Mesendoderm (in vitro differentiated cells): ENCODE measurements at regions not wholly inside any gene's neighbourhood (a gene's known extent, or its start where the extent isn't known, plus 50 kb on each side); places are given as distances from the start of the nearest gene placed in this dataset.
A peak's percentile ranks its signal among the peaks of the same experiment; 100 is the strongest.

Source experiments
- DNase-seq: peaks from one replicate; pipeline ENCODE4 v3.0.0; 2013
- H2AK5ac ChIP-seq: 2 replicates; pipeline ENCODE4 v1.6.1; 2013; ENCODE audit warnings: low read length, inconsistent platforms
- H2BK120ac ChIP-seq: 2 replicates; pipeline ENCODE4 v1.6.1; 2013; ENCODE audit warnings: low read depth, mild to moderate bottlenecking, low read length, moderate library complexity, mixed read lengths
- H2BK15ac ChIP-seq: replicated peaks from 2 replicates; pipeline ENCODE4 v1.6.1; 2013; ENCODE audit warnings: low read depth, mild to moderate bottlenecking, moderate library complexity
- H2BK5ac ChIP-seq: 2 replicates; pipeline ENCODE4 v1.6.1; 2013; ENCODE audit warnings: low read length, inconsistent platforms
- H3K18ac ChIP-seq: 2 replicates; pipeline ENCODE4 v1.6.1; 2013; ENCODE audit warnings: mild to moderate bottlenecking, low read length, mixed read lengths
- H3K23ac ChIP-seq: one replicate; pipeline ENCODE4 v1.6.1; 2013; ENCODE audit warnings: low read length
- H3K27ac ChIP-seq: 2 replicates; pipeline ENCODE4 v1.5.1; 2013; ENCODE audit warnings: low read depth, mild to moderate bottlenecking, inconsistent platforms, low read length, moderate library complexity
- H3K27me3 ChIP-seq: 2 replicates; pipeline ENCODE4 v1.6.1; 2013; ENCODE audit warnings: low read length, control low read depth, mild to moderate bottlenecking, inconsistent platforms; ENCODE audit not compliant: insufficient read depth, poor library complexity
- H3K36me3 ChIP-seq: 2 replicates; pipeline ENCODE4 v1.6.1; 2013; ENCODE audit warnings: low read length, inconsistent platforms; ENCODE audit not compliant: control insufficient read depth, insufficient read depth
- H3K4ac ChIP-seq: one replicate; pipeline ENCODE4 v1.6.1; 2013; ENCODE audit warnings: low read depth, mild to moderate bottlenecking, low read length, moderate library complexity
- H3K4me1 ChIP-seq: 2 replicates; pipeline ENCODE4 v1.6.1; 2013; ENCODE audit warnings: low read depth, low read length, inconsistent platforms; ENCODE audit not compliant: control insufficient read depth
- H3K4me2 ChIP-seq: 2 replicates; pipeline ENCODE4 v1.6.1; 2013; ENCODE audit warnings: low read length
- H3K4me3 ChIP-seq: 2 replicates; pipeline ENCODE4 v1.5.1; 2013; ENCODE audit warnings: mild to moderate bottlenecking, low read length
- H3K56ac ChIP-seq: one replicate; pipeline ENCODE4 v1.6.1; 2013; ENCODE audit warnings: low read length
- H3K79me1 ChIP-seq: 2 replicates; pipeline ENCODE4 v1.6.1; 2013; ENCODE audit warnings: low read length, inconsistent platforms
- H3K79me2 ChIP-seq: 2 replicates; pipeline ENCODE4 v1.6.1; 2013; ENCODE audit warnings: mild to moderate bottlenecking, low read length; ENCODE audit not compliant: control insufficient read depth, insufficient read depth
- H3K9ac ChIP-seq: 2 replicates; pipeline ENCODE4 v1.6.1; 2013; ENCODE audit warnings: low read length, inconsistent platforms
- H4K5ac ChIP-seq: one replicate; pipeline ENCODE4 v1.6.1; 2013; ENCODE audit warnings: low read length
- H4K8ac ChIP-seq: one replicate; pipeline ENCODE4 v1.6.1; 2013; ENCODE audit warnings: low read depth, mild to moderate bottlenecking, control low read depth, low read length, moderate library complexity
- WGBS: extraction: QIAGEN DNeasy Blood & Tissue Kit; methylation state at CpG from one replicate; pipeline ENCODE4 v1.1.7; 2013; ENCODE audit warnings: low lambda C conversion rate, missing lambda C conversion rate; ENCODE audit not compliant: insufficient coverage; ENCODE audit errors: extremely low coverage; 5-methylcytosine and 5-hydroxymethylcytosine counted together

DNA sequence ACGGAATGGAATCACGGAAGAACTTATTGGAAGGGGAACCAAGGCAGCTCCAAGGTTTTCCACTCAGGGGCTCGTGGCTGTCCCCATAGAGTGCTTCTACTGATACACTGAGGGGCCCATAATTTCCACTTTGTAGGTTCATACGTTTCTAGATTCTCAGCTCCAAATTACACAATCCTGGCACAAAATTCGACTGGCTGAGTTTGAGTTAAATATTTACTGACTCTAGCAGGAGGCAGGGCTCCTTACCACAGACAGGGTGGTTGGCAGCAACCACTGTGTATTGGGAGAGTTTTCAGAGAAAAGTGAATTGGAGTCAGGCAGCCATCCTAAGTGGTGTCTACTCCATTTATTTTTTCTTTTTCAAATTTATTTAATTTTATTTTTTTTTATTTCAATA lies 55.4 kb upstream of the SEC61G start:
- H2BK15ac ChIP-seq = no peak overlapping the region
- no peak overlapping the region for H3K4ac ChIP-seq
- DNase-seq = no peak
- no peak overlapping the region for H3K23ac ChIP-seq
- no peak overlapping the region for H2AK5ac ChIP-seq
- no peaks in the 10 kb centered on the region for H3K27me3 ChIP-seq
- no peaks in the 10 kb centered on the region for H3K79me2 ChIP-seq
- H4K5ac ChIP-seq = no peak overlapping the region
- H3K4me1 ChIP-seq = no peaks in the 10 kb centered on the region
- no peak overlapping the region for H3K4me2 ChIP-seq
- no peak overlapping the region for H2BK120ac ChIP-seq
- no peaks in the 10 kb centered on the region for H3K79me1 ChIP-seq
- no CpG with 5 or more reads among the region's 5 CpGs for WGBS
- H3K36me3 ChIP-seq = no peaks in the 10 kb centered on the region
- no peak overlapping the region for H3K9ac ChIP-seq
- H4K8ac ChIP-seq = no peak overlapping the region
- no peak overlapping the region for H3K4me3 ChIP-seq
- H3K27ac ChIP-seq = no peak overlapping the region
- no peak overlapping the region for H2BK5ac ChIP-seq
- no peak overlapping the region for H3K56ac ChIP-seq
- H3K18ac ChIP-seq = no peak overlapping the region

DNA sequence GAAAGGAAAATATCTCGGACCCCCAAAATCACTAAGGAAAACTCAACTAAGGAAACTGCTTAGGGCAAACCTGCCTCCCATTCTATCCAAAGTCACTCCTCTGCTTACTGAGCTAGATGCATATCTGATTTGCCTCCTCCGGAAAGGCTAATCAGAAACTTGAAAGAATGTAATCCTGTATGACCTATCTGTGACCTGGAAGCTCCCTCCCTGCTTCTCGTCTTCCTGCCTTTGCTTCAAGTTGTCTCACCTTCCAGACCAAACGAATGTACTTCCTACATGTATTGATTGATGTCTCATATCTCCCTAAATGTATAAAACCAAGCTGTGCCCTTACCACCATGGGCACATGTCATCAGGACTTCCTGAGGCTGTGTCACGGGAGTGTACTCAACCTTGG lies 58.1 kb upstream of the SEC61G start:
- no peak overlapping the region for H3K56ac ChIP-seq
- peak; percentile 78 for DNase-seq
- H3K18ac ChIP-seq = no peak overlapping the region
- no peaks in the 10 kb centered on the region for H3K79me2 ChIP-seq
- no peak overlapping the region for H3K9ac ChIP-seq
- H3K36me3 ChIP-seq = no peaks in the 10 kb centered on the region
- no peak overlapping the region for H3K27ac ChIP-seq
- H3K27me3 ChIP-seq = no peaks in the 10 kb centered on the region
- H3K4me2 ChIP-seq = no peak overlapping the region
- no peak overlapping the region for H2BK120ac ChIP-seq
- no peak overlapping the region for H2BK15ac ChIP-seq
- H4K5ac ChIP-seq = no peak overlapping the region
- no CpG with 5 or more reads among the region's 5 CpGs for WGBS
- no peak overlapping the region for H2AK5ac ChIP-seq
- H3K4ac ChIP-seq = no peak overlapping the region
- no peaks in the 10 kb centered on the region for H3K4me1 ChIP-seq
- H3K4me3 ChIP-seq = no peak overlapping the region
- H3K79me1 ChIP-seq = no peaks in the 10 kb centered on the region
- no peak overlapping the region for H2BK5ac ChIP-seq
- no peak overlapping the region for H4K8ac ChIP-seq
- no peak overlapping the region for H3K23ac ChIP-seq

DNA sequence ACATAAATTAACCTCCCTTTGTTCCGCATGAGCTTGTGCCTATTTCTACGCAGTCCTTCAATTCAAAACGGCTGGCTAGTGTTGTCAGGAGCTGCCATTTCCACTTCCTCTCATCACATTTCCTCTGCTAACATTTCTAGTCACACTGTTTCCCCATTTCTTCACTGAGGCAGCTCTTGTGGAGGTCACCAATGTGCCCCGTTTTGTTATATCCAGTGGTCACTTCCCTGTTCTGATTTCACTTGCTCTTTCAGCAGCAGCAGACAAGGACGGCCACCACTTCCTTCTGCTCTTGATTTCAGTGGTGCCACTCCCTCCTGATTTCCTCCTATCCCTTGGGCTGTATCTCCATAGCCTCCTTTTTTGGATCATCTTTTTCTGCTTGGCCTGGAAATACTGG lies 64.8 kb upstream of the SEC61G start:
- Histone ChIP-seq H2BK15ac (no peak overlapping the region), H2BK5ac (no peak overlapping the region), H4K5ac (no peak overlapping the region), H3K36me3 (no peaks in the 10 kb centered on the region), H3K27me3 (no peaks in the 10 kb centered on the region), H3K56ac (no peak overlapping the region), H3K4me2 (no peak overlapping the region), H3K4me1 (no peaks in the 10 kb centered on the region), H3K79me2 (no peaks in the 10 kb centered on the region), H3K9ac (no peak overlapping the region), H2BK120ac (no peak overlapping the region), H2AK5ac (no peak overlapping the region), H3K18ac (no peak overlapping the region), H3K27ac (no peak overlapping the region), H3K23ac (no peak overlapping the region), H4K8ac (no peak overlapping the region), H3K4me3 (no peak overlapping the region), H3K79me1 (no peaks in the 10 kb centered on the region), H3K4ac (no peak overlapping the region)
- no CpG with 5 or more reads among the region's 5 CpGs for WGBS
- no peak for DNase-seq

DNA sequence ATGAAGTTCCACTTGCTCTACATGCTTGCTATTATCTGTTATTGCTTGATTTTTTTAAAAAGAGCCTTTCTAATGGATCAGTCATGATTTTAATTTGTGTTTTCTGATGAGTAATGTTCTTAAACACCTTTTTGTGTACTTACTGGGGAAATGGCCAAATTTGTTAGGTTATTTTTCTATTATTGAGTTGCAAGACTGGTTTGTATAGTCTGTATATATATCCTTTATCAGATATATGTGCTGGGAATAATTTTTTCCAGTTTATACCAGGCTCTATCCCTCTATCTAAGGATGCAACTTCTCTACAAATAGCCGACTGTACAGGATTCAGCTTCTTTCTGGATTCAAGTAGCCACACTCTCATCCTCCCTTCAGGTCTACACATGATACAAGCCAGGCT lies 65.6 kb upstream of the SEC61G start:
- Histone ChIP-seq H2AK5ac (no peak overlapping the region), H2BK15ac (no peak overlapping the region), H3K9ac (no peak overlapping the region), H3K27me3 (no peaks in the 10 kb centered on the region), H3K56ac (no peak overlapping the region), H3K36me3 (no peaks in the 10 kb centered on the region), H3K4me1 (no peaks in the 10 kb centered on the region), H2BK5ac (no peak overlapping the region), H3K4me3 (no peak overlapping the region), H3K18ac (no peak overlapping the region), H4K5ac (no peak overlapping the region), H3K4me2 (no peak overlapping the region), H4K8ac (no peak overlapping the region), H3K79me2 (no peaks in the 10 kb centered on the region), H3K27ac (no peak overlapping the region), H3K4ac (no peak overlapping the region), H2BK120ac (no peak overlapping the region), H3K23ac (no peak overlapping the region), H3K79me1 (no peaks in the 10 kb centered on the region)
- no CpG with 5 or more reads among the region's 1 CpG for WGBS
- DNase-seq = no peak

DNA sequence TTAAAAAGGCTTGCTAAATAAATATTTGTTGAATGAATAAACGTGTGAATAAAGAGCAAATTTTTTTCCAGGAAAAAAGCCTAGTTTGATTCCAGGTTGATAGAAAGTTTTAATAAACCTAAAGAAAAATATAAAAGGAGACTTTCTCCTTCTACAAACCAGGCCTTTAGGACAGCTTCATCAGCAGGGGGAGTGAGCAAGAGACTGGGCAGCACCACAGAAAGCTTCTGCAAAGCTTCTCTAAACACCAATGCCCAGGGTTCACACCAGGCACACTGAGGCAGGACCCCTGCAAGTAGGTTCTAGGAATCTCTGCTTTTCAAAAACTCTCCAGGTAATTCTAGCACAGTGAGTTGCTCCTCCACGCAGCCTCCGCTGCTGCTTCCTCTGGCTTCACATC lies 66.4 kb upstream of the SEC61G start:
- H3K79me1 ChIP-seq = no peaks in the 10 kb centered on the region
- H3K27ac ChIP-seq = no peak overlapping the region
- no peak overlapping the region for H4K8ac ChIP-seq
- no peak overlapping the region for H3K4me3 ChIP-seq
- H3K4me1 ChIP-seq = no peaks in the 10 kb centered on the region
- no peak overlapping the region for H3K4ac ChIP-seq
- no peak overlapping the region for H2BK120ac ChIP-seq
- no peak overlapping the region for H2AK5ac ChIP-seq
- no peak for DNase-seq
- no peak overlapping the region for H3K18ac ChIP-seq
- WGBS = no CpG with 5 or more reads among the region's 3 CpGs
- no peak overlapping the region for H3K56ac ChIP-seq
- H3K23ac ChIP-seq = no peak overlapping the region
- H4K5ac ChIP-seq = no peak overlapping the region
- H3K4me2 ChIP-seq = no peak overlapping the region
- H3K79me2 ChIP-seq = no peaks in the 10 kb centered on the region
- H2BK15ac ChIP-seq = no peak overlapping the region
- H3K36me3 ChIP-seq = no peaks in the 10 kb centered on the region
- no peaks in the 10 kb centered on the region for H3K27me3 ChIP-seq
- H2BK5ac ChIP-seq = no peak overlapping the region
- no peak overlapping the region for H3K9ac ChIP-seq

DNA sequence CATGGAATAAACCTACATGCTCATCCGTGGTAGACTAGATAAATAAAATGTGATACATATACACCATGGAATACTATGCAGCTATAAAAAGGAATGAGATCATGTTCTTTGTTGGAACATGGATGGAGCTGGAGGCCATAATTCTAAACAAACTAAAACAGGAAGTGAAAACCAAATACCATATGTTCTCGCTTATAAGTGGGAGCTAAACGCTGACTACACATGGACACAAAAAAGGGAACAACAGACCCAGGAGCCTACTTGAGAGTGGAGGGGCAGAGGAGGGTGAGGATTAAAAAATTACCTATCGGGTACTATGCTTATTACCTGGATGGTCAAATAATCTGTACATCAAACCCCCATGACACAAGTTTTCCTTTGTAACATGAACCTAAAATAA lies 68.7 kb upstream of the SEC61G start:
- no peak overlapping the region for H3K56ac ChIP-seq
- no peak overlapping the region for H3K9ac ChIP-seq
- H3K79me2 ChIP-seq = no peaks in the 10 kb centered on the region
- no peak overlapping the region for H3K4me3 ChIP-seq
- no peaks in the 10 kb centered on the region for H3K4me1 ChIP-seq
- WGBS = no CpG with 5 or more reads among the region's 4 CpGs
- no peak overlapping the region for H3K27ac ChIP-seq
- no peak for DNase-seq
- no peak overlapping the region for H3K23ac ChIP-seq
- H3K79me1 ChIP-seq = no peaks in the 10 kb centered on the region
- H3K4me2 ChIP-seq = no peak overlapping the region
- H3K18ac ChIP-seq = no peak overlapping the region
- no peak overlapping the region for H2BK15ac ChIP-seq
- no peak overlapping the region for H2AK5ac ChIP-seq
- H4K5ac ChIP-seq = no peak overlapping the region
- H3K27me3 ChIP-seq = no peaks in the 10 kb centered on the region
- no peak overlapping the region for H3K4ac ChIP-seq
- H2BK120ac ChIP-seq = no peak overlapping the region
- H4K8ac ChIP-seq = no peak overlapping the region
- no peaks in the 10 kb centered on the region for H3K36me3 ChIP-seq
- no peak overlapping the region for H2BK5ac ChIP-seq
